Keratinocyte (primary cell): ENCODE measurements at regions not wholly inside any gene's neighbourhood (a gene's known extent, or its start where the extent isn't known, plus 50 kb on each side); places are given as distances from the start of the nearest gene placed in this dataset.

Experiments used
- DNase-seq: peaks from one replicate; pipeline ENCODE4 v3.0.0-alpha.2; 2011; ENCODE audit warnings: low read depth, missing footprints, low spot score
- FAIRE-seq: peaks from 2 replicates; lab custom pipeline; 2011; peaks lifted over from hg19 to GRCh38; lab: Jason Lieb, UNC
- H2AFZ ChIP-seq: 2 replicates; pipeline ENCODE4 v1.6.0; 2012; ENCODE audit warnings: low read length, control low read depth, inconsistent platforms; ENCODE audit not compliant: control insufficient read depth
- H3K27ac ChIP-seq: 2 replicates; pipeline ENCODE4 v1.5.1; 2011; ENCODE audit warnings: low read length; ENCODE audit not compliant: control insufficient read depth, insufficient read depth
- H3K27me3 ChIP-seq: 3 replicates; pipeline ENCODE4 v1.6.0; 2011; ENCODE audit warnings: low read length; ENCODE audit not compliant: control insufficient read depth, insufficient read depth; ENCODE audit errors: extremely low read depth
- H3K36me3 ChIP-seq, 2 experiments: 2 replicates in 1 of 2; 3 replicates in 1 of 2; pipeline ENCODE4 v1.5.1; 2011; ENCODE audit warnings: low read length in 2 of 2, mild to moderate bottlenecking in 1 of 2; ENCODE audit not compliant: control insufficient read depth in 2 of 2, insufficient read depth in 2 of 2; ENCODE audit errors: extremely low read depth in 1 of 2
- H3K4me1 ChIP-seq: 3 replicates; pipeline ENCODE4 v1.5.1; 2011; ENCODE audit warnings: low read length; ENCODE audit not compliant: control insufficient read depth, insufficient read depth; ENCODE audit errors: extremely low read depth
- H3K4me2 ChIP-seq: 3 replicates; pipeline ENCODE4 v1.6.0; 2011; ENCODE audit warnings: low read depth, low read length; ENCODE audit not compliant: control insufficient read depth, insufficient read depth; ENCODE audit errors: extremely low read depth
- H3K4me3 ChIP-seq, 3 experiments: fragments of 200-600 bp in 1 of 3; sonication (generic) in 1 of 3; 2 replicates in 2 of 3; 3 replicates in 1 of 3; pipeline ENCODE4 v1.5.1; 2011 to 2016; ENCODE audit warnings: low read length in 3 of 3, mild to moderate bottlenecking in 3 of 3, control low read depth in 2 of 3, inconsistent platforms in 1 of 3, low read depth in 1 of 3, mixed read lengths in 1 of 3, mixed run types in 1 of 3, moderate library complexity in 1 of 3; ENCODE audit not compliant: control insufficient read depth in 2 of 3, insufficient read depth in 2 of 3; ENCODE audit errors: extremely low read depth in 1 of 3
- H3K79me2 ChIP-seq: 2 replicates; pipeline ENCODE4 v1.6.0; 2012; ENCODE audit warnings: low read length; ENCODE audit not compliant: control insufficient read depth, insufficient read depth
- H3K9ac ChIP-seq: 3 replicates; pipeline ENCODE4 v1.6.0; 2011; ENCODE audit warnings: low read length; ENCODE audit not compliant: control insufficient read depth, insufficient read depth; ENCODE audit errors: extremely low read depth
- H3K9me1 ChIP-seq: 3 replicates; pipeline ENCODE4 v1.6.0; 2011; ENCODE audit warnings: low read length; ENCODE audit not compliant: control insufficient read depth, insufficient read depth; ENCODE audit errors: extremely low read depth
- H3K9me3 ChIP-seq: 2 replicates; pipeline ENCODE4 v1.5.1; 2012; ENCODE audit warnings: low read depth, low read length; ENCODE audit not compliant: control insufficient read depth
- H4K20me1 ChIP-seq: 3 replicates; pipeline ENCODE4 v1.6.0; 2011; ENCODE audit warnings: low read length; ENCODE audit not compliant: control insufficient read depth, insufficient read depth; ENCODE audit errors: extremely low read depth
- CTCF ChIP-seq, 3 experiments: IDR thresholded peaks in 1 of 3; conservative IDR thresholded peaks in 1 of 3; optimal IDR thresholded peaks in 1 of 3; 2 replicates in 2 of 3; 3 replicates in 1 of 3; pipeline versions ENCODE3 to v1.5.1; 2011; ENCODE audit warnings: low read length in 3 of 3, mild to moderate bottlenecking in 3 of 3, moderate library complexity in 2 of 3, control low read depth in 1 of 3, inconsistent platforms in 1 of 3; ENCODE audit not compliant: insufficient read depth in 2 of 3; ENCODE audit errors: extremely low read depth in 1 of 3
- EZH2 ChIP-seq: IDR thresholded peaks from one replicate; pipeline ENCODE4 v1.6.1; 2012; ENCODE audit warnings: inconsistent platforms, mild to moderate bottlenecking, low read length, moderate library complexity
- dilution Hi-C: fragments of 300-500 bp; cut with MboI; formaldehyde crosslinking; loops from one replicate; pipeline ENCODE4 v1.7.0; 2020; ENCODE audit warnings: low sequenced_read_pairs; ENCODE audit not compliant: extremely low pct_ligation_motif_present
- small RNA-seq, 3 experiments: library from RNA; depleted of rRNA; stranded (forward); fragments of <200 nt; gene quantifications; one replicate each; pipeline ENCODE3, GENCODE V24; 2012; ENCODE audit warnings: low read depth in 3 of 3, low replicate concordance in 1 of 3; ENCODE audit not compliant: insufficient read length in 3 of 3

GRCh38 chr6:113805173-113805790, 51.9 kb upstream of the MARCKS start:
- DNase-seq (no peak), FAIRE-seq (peak; percentile 55)
- Histone ChIP-seq H4K20me1 (no peaks in the 10 kb centered on the region), H2AFZ (peak overlapping the region; percentile 29), H3K27ac (no peak overlapping the region), H3K9me3 (no peaks in the 10 kb centered on the region), H3K79me2 (no peaks in the 10 kb centered on the region), H3K4me3 (no peak overlapping the region), H3K4me2 (no peak overlapping the region), H3K9me1 (no peaks in the 10 kb centered on the region), H3K36me3 (no peaks in the 10 kb centered on the region), H3K9ac (no peak overlapping the region), H3K4me1 (no peaks in the 10 kb centered on the region), H3K27me3 (no peaks in the 10 kb centered on the region)
- TF ChIP-seq CTCF (optimal IDR thresholded peaks at IDR 0.05 in 1 of 3, IDR thresholded peaks at IDR 0.05 in 1 of 3, conservative IDR thresholded peaks at IDR 0.05 in 1 of 3; ENCODE audit: extremely low read depth in 1 of 3, insufficient read depth in 2 of 3, low read length in 3 of 3): no peak
- TF ChIP-seq EZH2: no peak
- dilution Hi-C loops: no loop called here

GRCh38 chr6:113805811-113806495, 51.2 kb upstream of the MARCKS start:
- Histone ChIP-seq H3K27me3 (no peaks in the 10 kb centered on the region), H3K9me1 (no peaks in the 10 kb centered on the region), H3K9ac (no peak overlapping the region), H3K4me1 (no peaks in the 10 kb centered on the region), H3K36me3 (no peaks in the 10 kb centered on the region), H3K9me3 (no peaks in the 10 kb centered on the region), H4K20me1 (no peaks in the 10 kb centered on the region), H3K4me3 (no peak overlapping the region), H3K27ac (no peak overlapping the region), H3K4me2 (no peak overlapping the region), H2AFZ (no peak overlapping the region), H3K79me2 (no peaks in the 10 kb centered on the region)
- dilution Hi-C loops: no loop called here
- TF ChIP-seq CTCF (optimal IDR thresholded peaks at IDR 0.05 in 1 of 3, IDR thresholded peaks at IDR 0.05 in 1 of 3, conservative IDR thresholded peaks at IDR 0.05 in 1 of 3; ENCODE audit: extremely low read depth in 1 of 3, insufficient read depth in 2 of 3, low read length in 3 of 3) (no peak), EZH2 (no peak)
- DNase-seq (no peak), FAIRE-seq (no peak)

Small RNAs in the stretch of these regions (small RNA-seq; reads per million reads assigned to genes)
- gene RNU6-1163P: 0 reads per million in 3 experiments
